HepG2 (cell line): ENCODE measurements at regions not wholly inside any gene's neighbourhood (a gene's known extent, or its start where the extent isn't known, plus 50 kb on each side); places are given as distances from the start of the nearest gene placed in this dataset.

Experiments used
- ATAD3A ChIP-seq: sonication (generic); formaldehyde crosslinking; IDR thresholded peaks from 2 replicates; pipeline ENCODE4 v1.4.0; 2020; ENCODE audit warnings: missing genetic modification reagents
- CEBPB ChIP-seq: IDR thresholded peaks from 2 replicates; pipeline ENCODE4 v1.6.1; 2011; ENCODE audit warnings: low read depth, low read length, improper control_type of control experiment, borderline replicate concordance
- CHD4 ChIP-seq: fragments of 200-600 bp; sonication (generic); IDR thresholded peaks from 2 replicates; pipeline ENCODE4 v1.7.0; 2017; ENCODE audit warnings: mild to moderate bottlenecking, low read length, borderline replicate concordance
- CTCF ChIP-seq: sonication (generic); formaldehyde crosslinking; IDR thresholded peaks from 2 replicates; pipeline ENCODE4 v1.5.0; 2020; ENCODE audit warnings: mild to moderate bottlenecking, missing genetic modification reagents, moderate library complexity
- FOXJ3 ChIP-seq: sonication (generic); formaldehyde crosslinking; IDR thresholded peaks from 2 replicates; pipeline ENCODE4 v1.4.0; 2020; ENCODE audit warnings: missing genetic modification reagents, mild to moderate bottlenecking, borderline replicate concordance
- GLI4 ChIP-seq: sonication (generic); formaldehyde crosslinking; IDR thresholded peaks from 2 replicates; pipeline ENCODE4 v1.5.1; 2020; ENCODE audit warnings: missing genetic modification reagents, mild to moderate bottlenecking, moderate library complexity, borderline replicate concordance
- MAZ ChIP-seq, 2 experiments: sonication (generic) in 1 of 2; formaldehyde crosslinking in 1 of 2; IDR thresholded peaks; 2 replicates each; pipeline versions ENCODE4 v1.5.0 to v1.6.1; 2012 to 2020; ENCODE audit warnings: low read depth in 2 of 2, mild to moderate bottlenecking in 2 of 2, borderline replicate concordance in 1 of 2, improper control_type of control experiment in 1 of 2, low read length in 1 of 2, missing genetic modification reagents in 1 of 2, moderate library complexity in 1 of 2
- POLR2A ChIP-seq, 2 experiments: IDR thresholded peaks; 2 replicates each; pipeline ENCODE4 v1.6.1; 2011; ENCODE audit warnings: low read depth in 2 of 2, low read length in 2 of 2, mild to moderate bottlenecking in 1 of 2, moderate library complexity in 1 of 2; ENCODE audit not compliant: insufficient read depth in 1 of 2
- POLR2AphosphoS5 ChIP-seq: IDR thresholded peaks from 2 replicates; pipeline ENCODE4 v1.6.1; 2012; ENCODE audit warnings: low read depth, low read length
- TCF7L2 ChIP-seq: IDR thresholded peaks from 2 replicates; pipeline ENCODE4 v1.6.1; 2011; ENCODE audit warnings: mild to moderate bottlenecking, low read depth, low read length, moderate library complexity
- ZNF205 ChIP-seq: IDR thresholded peaks from 2 replicates; pipeline ENCODE4 v1.6.1; 2018; ENCODE audit warnings: missing biosample characterization, missing genetic modification reagents
- ZNF740 ChIP-seq: sonication (generic); formaldehyde crosslinking; IDR thresholded peaks from 2 replicates; pipeline ENCODE4 v1.4.0; 2020; ENCODE audit warnings: missing genetic modification reagents

DNA sequence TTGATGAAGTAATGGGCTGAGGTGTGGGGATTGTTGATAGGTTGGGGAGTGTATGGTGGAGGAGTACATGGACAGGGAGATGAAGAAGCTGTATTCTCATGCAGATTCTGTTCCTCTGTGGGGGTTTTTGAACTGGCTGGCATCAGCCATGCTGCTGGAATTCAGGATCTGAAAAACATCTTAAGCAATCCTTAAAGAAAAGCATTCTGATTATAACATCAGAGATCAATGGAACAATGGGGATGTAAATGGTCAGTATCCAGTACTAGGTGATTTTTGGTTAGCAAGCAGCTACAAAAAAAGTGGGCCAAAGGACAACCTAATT, 247.5 kb upstream of the GALNT17 start:
- TF ChIP-seq GLI4 (CRISPR knock-in tag) (no peak), TCF7L2 (no peak), POLR2AphosphoS5 (no peak), POLR2A (IDR thresholded peaks at IDR 0.05; ENCODE audit: insufficient read depth in 1 of 2, low read depth in 2 of 2, low read length in 2 of 2) (no peak), FOXJ3 (CRISPR knock-in tag) (no peak), CTCF (CRISPR knock-in tag) (no peak), ZNF740 (no peak), MAZ (IDR thresholded peaks at IDR 0.05; ENCODE audit: borderline replicate concordance, low read depth, low read length) (no peak), MAZ (CRISPR knock-in tag; IDR thresholded peaks at IDR 0.05; ENCODE audit: low read depth) (no peak), CHD4 (no peak), ATAD3A (CRISPR knock-in tag) (no peak), CEBPB (no peak), ZNF205 (no peak)
